HepG2 (cell line): ENCODE measurements at regions not wholly inside any gene's neighbourhood (a gene's known extent, or its start where the extent isn't known, plus 50 kb on each side); places are given as distances from the start of the nearest gene placed in this dataset.
A peak's percentile ranks its signal among the peaks of the same experiment; 100 is the strongest.

ENCODE experiments used
- ATAC-seq: fragments of 200-7000 bp; cut with Tn5 transposase; 3 replicates; pipeline ENCODE4 v1.9.1; 2020; ENCODE audit warnings: mild to moderate bottlenecking, moderate library complexity
- BruUV-seq: library from RNA; stranded (reverse); fragments of 400-500 nt; replicated peaks from 2 replicates; lab custom pipeline; 2021; lab: Mats Ljungman, UMichigan
- CTCF ChIA-PET: fragments of 300-600 bp; formaldehyde crosslinking; extraction: SDS; loops from one replicate; lab custom pipeline; 2021; ENCODE audit warnings: low total read pairs, inconsistent platforms, low intra/inter-chr PET ratio; lab: Yijun Ruan, JAX
- POLR2A ChIA-PET: fragments of 350-600 bp; sonication (Branson Sonifier 250); formaldehyde crosslinking; loops from one replicate; lab custom pipeline; 2020; ENCODE audit warnings: antibody characterized with exemption, inconsistent platforms; lab: Yijun Ruan, JAX
- DNase-seq: peaks from one replicate; pipeline ENCODE4 v3.0.0-alpha.2; 2015; ENCODE audit warnings: low spot score
- FAIRE-seq: peaks from 3 replicates; lab custom pipeline; 2011; peaks lifted over from hg19 to GRCh38; lab: Jason Lieb, UNC
- H2AFZ ChIP-seq: one replicate; pipeline ENCODE4 v1.6.1; 2011; ENCODE audit warnings: low read length, inconsistent platforms
- H3K27ac ChIP-seq: fragments of 300-600 bp; 3 replicates; pipeline ENCODE4 v1.8.0; 2011; ENCODE audit warnings: mixed run types, mild to moderate bottlenecking, mixed read lengths, low read length, inconsistent platforms; ENCODE audit not compliant: insufficient read depth; ENCODE audit errors: extremely low read length
- H3K27me3 ChIP-seq, 2 experiments: fragments of 200-600 bp in 1 of 2; 2 replicates in 1 of 2; 3 replicates in 1 of 2; pipeline versions ENCODE4 v1.6.0 to v1.8.0; 2011; ENCODE audit warnings: low read length in 2 of 2, mild to moderate bottlenecking in 2 of 2, moderate library complexity in 2 of 2, inconsistent platforms in 1 of 2; ENCODE audit not compliant: insufficient read depth in 2 of 2, control insufficient read depth in 1 of 2
- H3K36me3 ChIP-seq, 2 experiments: fragments of 200-600 bp in 1 of 2; replicated peaks in 1 of 2; 2 replicates in 1 of 2; 3 replicates in 1 of 2; pipeline versions ENCODE4 v1.5.1 to v1.8.0; 2011; ENCODE audit warnings: low read length in 2 of 2, inconsistent platforms in 1 of 2; ENCODE audit not compliant: insufficient read depth in 2 of 2, control insufficient read depth in 1 of 2
- H3K4me1 ChIP-seq: 2 replicates; pipeline ENCODE4 v1.5.1; 2012; ENCODE audit warnings: low read length, inconsistent platforms; ENCODE audit not compliant: insufficient read depth
- H3K4me2 ChIP-seq: 2 replicates; pipeline ENCODE4 v1.6.0; 2011; ENCODE audit warnings: low read depth, low read length, inconsistent platforms
- H3K4me3 ChIP-seq, 3 experiments: fragments of 200-600 bp in 1 of 3; sonication (generic), shearing (Covaris generic) in 1 of 3; replicated peaks in 1 of 3; 2 replicates each; pipeline ENCODE4 v1.5.1; 2011 to 2016; ENCODE audit warnings: low read length in 3 of 3, inconsistent platforms in 2 of 3, low read depth in 2 of 3, mild to moderate bottlenecking in 2 of 3, control low read depth in 1 of 3, mixed read lengths in 1 of 3; ENCODE audit not compliant: insufficient read depth in 1 of 3
- H3K79me2 ChIP-seq: one replicate; pipeline ENCODE4 v1.6.1; 2011; ENCODE audit warnings: low read length, inconsistent platforms; ENCODE audit not compliant: insufficient read depth
- H3K9ac ChIP-seq: 2 replicates; pipeline ENCODE4 v1.6.0; 2011; ENCODE audit warnings: mild to moderate bottlenecking, low read depth, low read length, inconsistent platforms; ENCODE audit not compliant: insufficient read depth
- H3K9me3 ChIP-seq: 2 replicates; pipeline ENCODE4 v1.5.1; 2012; ENCODE audit warnings: mild to moderate bottlenecking, low read length
- H4K20me1 ChIP-seq: 2 replicates; pipeline ENCODE4 v1.6.0; 2011; ENCODE audit warnings: inconsistent platforms, mild to moderate bottlenecking, low read length, moderate library complexity; ENCODE audit not compliant: insufficient read depth
- E2F5 ChIP-seq: sonication (generic); formaldehyde crosslinking; conservative IDR thresholded peaks from 2 replicates; pipeline ENCODE4 v1.4.0; 2020; ENCODE audit warnings: missing genetic modification reagents
- NR2F6 ChIP-seq, 2 experiments: IDR thresholded peaks; 2 replicates each; pipeline ENCODE4 v1.6.1; 2016; ENCODE audit warnings: antibody characterized with exemption in 1 of 2, mild to moderate bottlenecking in 1 of 2
- ZBTB43 ChIP-seq: sonication (generic); formaldehyde crosslinking; conservative IDR thresholded peaks from 2 replicates; pipeline ENCODE4 v1.4.0; 2020; ENCODE audit warnings: missing genetic modification reagents
- WGBS: methylation state at CpG from one replicate; pipeline ENCODE4 v1.1.6; 2017; ENCODE audit warnings: low lambda C conversion rate; 5-methylcytosine and 5-hydroxymethylcytosine counted together
- in situ Hi-C: cut with HindIII; loops from 2 replicates; pipeline ENCODE4 v1.10.0; 2017; ENCODE audit warnings: low pct_unique_long_range_greater_than_20kb; ENCODE audit not compliant: extremely low pct_ligation_motif_present
- intact Hi-C: fragments of 100-400 bp; cut with micrococcal nuclease; formaldehyde crosslinking; loops from one replicate; pipeline ENCODE4 v1.10.0; 2022; ENCODE audit not compliant: unreplicated experiment
- TF ChIP-seq, protein P1 (sequence below): IDR thresholded peaks from 2 replicates; pipeline ENCODE4 v1.6.1; 2016; ENCODE audit warnings: low read depth, control low read depth
- TF ChIP-seq, protein P2 (sequence below): sonication (generic); formaldehyde crosslinking; IDR thresholded peaks from 2 replicates; pipeline ENCODE4 v1.9.0; 2021; ENCODE audit warnings: missing genetic modification reagents, borderline replicate concordance

DNA sequence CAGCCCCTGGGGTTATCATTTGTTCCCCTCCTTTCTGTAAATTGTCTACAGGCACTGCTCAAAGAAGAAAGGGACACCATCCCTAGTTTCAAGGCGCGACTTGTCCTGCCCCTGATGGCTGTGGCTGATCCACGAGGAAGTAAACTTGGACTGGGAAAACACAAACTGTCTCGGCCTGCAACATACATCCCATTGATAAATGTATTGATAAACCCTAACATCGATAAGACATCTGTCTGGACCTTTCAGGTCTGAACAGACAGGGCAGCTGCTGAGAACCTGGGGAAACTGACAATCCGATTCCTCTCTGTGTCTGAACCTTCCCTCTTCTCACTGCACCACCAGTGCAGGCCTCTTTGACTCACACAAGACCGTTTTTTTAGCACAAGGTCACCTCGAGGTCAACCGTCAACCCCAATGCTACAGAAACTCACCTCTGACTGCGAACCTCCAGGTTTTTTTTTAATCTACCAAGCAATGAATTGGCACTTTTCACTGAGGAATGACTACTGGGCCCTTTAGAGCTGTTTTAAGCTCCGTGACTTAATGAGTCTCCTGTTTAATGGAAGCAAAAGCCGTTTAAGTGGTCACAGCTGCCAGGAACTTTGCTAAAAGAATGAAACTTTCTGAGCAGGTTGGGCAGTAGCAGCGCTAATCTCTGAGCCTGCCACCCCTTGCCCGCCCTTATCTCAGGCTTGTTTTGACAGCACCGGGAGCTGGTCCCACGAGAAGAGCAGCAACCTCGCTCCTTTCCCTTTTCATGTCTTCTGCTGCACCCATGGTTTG, 203.8 kb upstream of the TMEM45B start:
- no peak overlapping the region for H2AFZ ChIP-seq
- no peak for DNase-seq

More for the DNA sequence above, 203.8 kb upstream of the TMEM45B start:
- H3K9ac ChIP-seq: no peak overlapping the region
- ChIA-PET POLR2A (no interaction called here), CTCF (no interaction called here)
- WGBS: 23% methylated on average over 17 of the region's 17 CpGs
- peaks cover 0 to 29% of the 10 kb centered on the region in 2 experiments; a peak in 1 of 5 replicates for H3K27me3 ChIP-seq
- H3K9me3 ChIP-seq: no peaks in the 10 kb centered on the region
- TF ChIP-seq E2F5 (CRISPR knock-in tag) (no peak), NR2F6 (IDR thresholded peaks at IDR 0.05) (no peak), NR2F6 (CRISPR knock-in tag; IDR thresholded peaks at IDR 0.05) (no peak), ZBTB43 (CRISPR knock-in tag) (no peak)
- TF ChIP-seq, protein P1, sequence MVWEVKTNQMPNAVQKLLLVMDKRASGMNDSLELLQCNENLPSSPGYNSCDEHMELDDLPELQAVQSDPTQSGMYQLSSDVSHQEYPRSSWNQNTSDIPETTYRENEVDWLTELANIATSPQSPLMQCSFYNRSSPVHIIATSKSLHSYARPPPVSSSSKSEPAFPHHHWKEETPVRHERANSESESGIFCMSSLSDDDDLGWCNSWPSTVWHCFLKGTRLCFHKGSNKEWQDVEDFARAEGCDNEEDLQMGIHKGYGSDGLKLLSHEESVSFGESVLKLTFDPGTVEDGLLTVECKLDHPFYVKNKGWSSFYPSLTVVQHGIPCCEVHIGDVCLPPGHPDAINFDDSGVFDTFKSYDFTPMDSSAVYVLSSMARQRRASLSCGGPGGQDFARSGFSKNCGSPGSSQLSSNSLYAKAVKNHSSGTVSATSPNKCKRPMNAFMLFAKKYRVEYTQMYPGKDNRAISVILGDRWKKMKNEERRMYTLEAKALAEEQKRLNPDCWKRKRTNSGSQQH: no peak
- TF ChIP-seq, protein P2, sequence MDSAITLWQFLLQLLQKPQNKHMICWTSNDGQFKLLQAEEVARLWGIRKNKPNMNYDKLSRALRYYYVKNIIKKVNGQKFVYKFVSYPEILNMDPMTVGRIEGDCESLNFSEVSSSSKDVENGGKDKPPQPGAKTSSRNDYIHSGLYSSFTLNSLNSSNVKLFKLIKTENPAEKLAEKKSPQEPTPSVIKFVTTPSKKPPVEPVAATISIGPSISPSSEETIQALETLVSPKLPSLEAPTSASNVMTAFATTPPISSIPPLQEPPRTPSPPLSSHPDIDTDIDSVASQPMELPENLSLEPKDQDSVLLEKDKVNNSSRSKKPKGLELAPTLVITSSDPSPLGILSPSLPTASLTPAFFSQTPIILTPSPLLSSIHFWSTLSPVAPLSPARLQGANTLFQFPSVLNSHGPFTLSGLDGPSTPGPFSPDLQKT (CRISPR knock-in tag): no peak
- TF ChIP-seq, all 625 proteins: peak for 0
- Histone ChIP-seq H4K20me1 (no peaks in the 10 kb centered on the region), H3K4me2 (no peak overlapping the region), H3K36me3 (no peaks in the 10 kb centered on the region), H3K27ac (no peak overlapping the region), H3K79me2 (no peaks in the 10 kb centered on the region), H3K4me3 (no peak overlapping the region), H3K4me1 (no peaks in the 10 kb centered on the region)
- BruUV-seq: no TSS peak
- in situ Hi-C loops: no loop called here
- FAIRE-seq (no peak), ATAC-seq (peak; percentile 58)
- intact Hi-C loops: no loop called here
